ENCODE measurements at regions not wholly inside any gene's neighbourhood (a gene's known extent, or its start where the extent isn't known, plus 50 kb on each side); places are given as distances from the start of the nearest gene placed in this dataset.

DNA sequence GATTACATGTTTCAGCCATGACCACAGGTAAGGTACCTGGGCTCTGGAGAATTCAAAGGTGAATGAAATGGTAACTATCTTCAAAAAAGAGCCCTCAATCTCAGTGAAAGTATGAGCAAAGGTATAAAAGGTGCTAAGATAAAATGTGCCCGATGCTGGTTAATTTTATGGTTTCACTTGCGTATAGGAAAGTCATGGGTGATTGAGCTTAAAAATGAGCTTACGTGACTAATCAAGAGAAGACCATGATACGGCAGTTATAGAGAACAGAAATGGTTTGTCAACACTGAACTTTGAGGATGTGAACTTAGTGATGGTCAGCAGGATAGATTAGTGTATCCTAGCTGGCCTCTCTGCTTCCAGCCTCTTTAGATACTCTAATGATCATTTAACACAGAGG lies 320.1 kb downstream of the DEPDC1B start:
- Histone ChIP-seq H4K20me1 (ENCODE audit: insufficient read depth, low read length) (no peaks in the 10 kb centered on the region), H3K9me3 (ENCODE audit: insufficient read depth, low read depth, low read length) (no peaks in the 10 kb centered on the region), H2AFZ (ENCODE audit: low read depth, low read length) (no peak overlapping the region), H3K9ac (ENCODE audit: low read length) (no peak overlapping the region), H3K4me3 (ENCODE audit: insufficient read depth, low read depth, low read length) (no peak overlapping the region), H3K4me2 (ENCODE audit: low read length) (no peak overlapping the region), H3K27ac (ENCODE audit: low read depth, low read length) (no peak overlapping the region), H3K36me3 (ENCODE audit: insufficient read depth, low read length) (no peaks in the 10 kb centered on the region), H3K27me3 (ENCODE audit: insufficient read depth, low read length) (no peaks in the 10 kb centered on the region), H3K4me1 (ENCODE audit: insufficient read depth, low read length) (no peaks in the 10 kb centered on the region), H3K79me2 (ENCODE audit: insufficient read depth, low read length) (no peaks in the 10 kb centered on the region)
- Mint-ChIP-seq H3K4me1 (ENCODE audit: low read depth, unreplicated experiment) (no peaks in the 10 kb centered on the region), H3K9me3 (ENCODE audit: unreplicated experiment) (no peaks in the 10 kb centered on the region), H3K36me3 (ENCODE audit: low read depth, unreplicated experiment) (no peaks in the 10 kb centered on the region), H3K27ac (ENCODE audit: unreplicated experiment) (no peak overlapping the region), H3K4me3 (ENCODE audit: unreplicated experiment) (no peak overlapping the region), H3K27me3 (ENCODE audit: low read depth, unreplicated experiment) (peaks cover 5% of the 10 kb centered on the region)
- FAIRE-seq (no peak), DNase-seq (ENCODE audit: low read depth) (no peak)
- TF ChIP-seq EZH2 (IDR thresholded peaks at IDR 0.05; ENCODE audit: insufficient read depth, low read length), result no peak
- TF ChIP-seq, protein P1, sequence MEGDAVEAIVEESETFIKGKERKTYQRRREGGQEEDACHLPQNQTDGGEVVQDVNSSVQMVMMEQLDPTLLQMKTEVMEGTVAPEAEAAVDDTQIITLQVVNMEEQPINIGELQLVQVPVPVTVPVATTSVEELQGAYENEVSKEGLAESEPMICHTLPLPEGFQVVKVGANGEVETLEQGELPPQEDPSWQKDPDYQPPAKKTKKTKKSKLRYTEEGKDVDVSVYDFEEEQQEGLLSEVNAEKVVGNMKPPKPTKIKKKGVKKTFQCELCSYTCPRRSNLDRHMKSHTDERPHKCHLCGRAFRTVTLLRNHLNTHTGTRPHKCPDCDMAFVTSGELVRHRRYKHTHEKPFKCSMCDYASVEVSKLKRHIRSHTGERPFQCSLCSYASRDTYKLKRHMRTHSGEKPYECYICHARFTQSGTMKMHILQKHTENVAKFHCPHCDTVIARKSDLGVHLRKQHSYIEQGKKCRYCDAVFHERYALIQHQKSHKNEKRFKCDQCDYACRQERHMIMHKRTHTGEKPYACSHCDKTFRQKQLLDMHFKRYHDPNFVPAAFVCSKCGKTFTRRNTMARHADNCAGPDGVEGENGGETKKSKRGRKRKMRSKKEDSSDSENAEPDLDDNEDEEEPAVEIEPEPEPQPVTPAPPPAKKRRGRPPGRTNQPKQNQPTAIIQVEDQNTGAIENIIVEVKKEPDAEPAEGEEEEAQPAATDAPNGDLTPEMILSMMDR (IDR thresholded peaks at IDR 0.05; ENCODE audit: insufficient read depth, low read depth, low read length), result no peak

DNA sequence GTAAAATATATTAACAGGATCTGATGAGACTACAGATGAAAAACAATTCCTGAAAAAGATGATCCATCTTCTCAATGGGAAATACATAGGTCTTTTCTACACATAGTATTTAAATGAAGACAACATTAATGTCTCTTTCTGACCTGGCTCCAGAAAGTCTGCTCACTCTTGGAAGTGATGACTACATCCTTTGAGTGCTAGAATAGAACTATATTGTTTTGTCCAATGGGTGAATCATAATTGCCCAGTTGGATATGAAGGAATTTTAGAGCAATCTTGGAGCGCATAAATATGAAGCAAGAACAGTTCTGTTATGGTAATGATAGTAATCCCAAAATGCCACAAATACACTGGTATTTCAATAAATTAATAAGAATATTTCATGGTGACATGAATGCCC lies 322.1 kb downstream of the DEPDC1B start:
- no peak overlapping the region for H3K27ac ChIP-seq (ENCODE audit: low read depth, low read length)
- H3K36me3 ChIP-seq (ENCODE audit: insufficient read depth, low read length), result no peaks in the 10 kb centered on the region
- H3K4me2 ChIP-seq (ENCODE audit: low read length), result no peak overlapping the region
- no peaks in the 10 kb centered on the region for H3K4me1 ChIP-seq (ENCODE audit: insufficient read depth, low read length)
- no peak for FAIRE-seq
- H3K9me3 Mint-ChIP-seq (ENCODE audit: unreplicated experiment), result no peaks in the 10 kb centered on the region
- H3K79me2 ChIP-seq (ENCODE audit: insufficient read depth, low read length), result no peaks in the 10 kb centered on the region
- no peaks in the 10 kb centered on the region for H3K27me3 ChIP-seq (ENCODE audit: insufficient read depth, low read length)
- no peak for TF ChIP-seq EZH2 (IDR thresholded peaks at IDR 0.05; ENCODE audit: insufficient read depth, low read length)
- TF ChIP-seq, protein P1 (IDR thresholded peaks at IDR 0.05; ENCODE audit: insufficient read depth, low read depth, low read length), result no peak
- no peak overlapping the region for H3K4me3 Mint-ChIP-seq (ENCODE audit: unreplicated experiment)
- no peaks in the 10 kb centered on the region for H4K20me1 ChIP-seq (ENCODE audit: insufficient read depth, low read length)
- H3K27me3 Mint-ChIP-seq (ENCODE audit: low read depth, unreplicated experiment), result no peaks in the 10 kb centered on the region
- no peak for DNase-seq (ENCODE audit: low read depth)
- no peaks in the 10 kb centered on the region for H3K36me3 Mint-ChIP-seq (ENCODE audit: low read depth, unreplicated experiment)
- H3K9me3 ChIP-seq (ENCODE audit: insufficient read depth, low read depth, low read length), result no peaks in the 10 kb centered on the region
- no peaks in the 10 kb centered on the region for H3K4me1 Mint-ChIP-seq (ENCODE audit: low read depth, unreplicated experiment)
- H3K4me3 ChIP-seq (ENCODE audit: insufficient read depth, low read depth, low read length), result no peak overlapping the region
- no peak overlapping the region for H3K9ac ChIP-seq (ENCODE audit: low read length)
- no peak overlapping the region for H2AFZ ChIP-seq (ENCODE audit: low read depth, low read length)
- H3K27ac Mint-ChIP-seq (ENCODE audit: unreplicated experiment), result no peak overlapping the region

DNA sequence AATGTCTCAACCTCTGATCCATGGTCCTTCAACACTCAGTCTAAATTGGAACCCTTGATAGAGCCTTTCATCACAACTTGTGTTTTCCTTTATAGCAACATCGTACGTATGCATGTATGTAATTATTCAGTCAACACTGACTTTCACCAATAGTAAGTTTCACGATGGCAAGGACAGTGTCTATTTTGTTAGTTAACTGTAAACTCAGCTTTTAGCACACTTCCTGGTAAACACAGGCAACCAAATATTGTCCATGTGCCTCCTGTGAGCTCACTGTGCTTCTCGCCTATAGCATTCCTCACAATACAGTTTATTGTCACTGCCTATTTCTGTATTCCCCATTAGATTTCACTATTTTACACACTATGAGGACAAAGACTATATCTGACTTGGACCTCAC lies 323.1 kb downstream of the DEPDC1B start:
- H3K27me3 Mint-ChIP-seq (ENCODE audit: low read depth, unreplicated experiment), result no peaks in the 10 kb centered on the region
- TF ChIP-seq, protein P1 (IDR thresholded peaks at IDR 0.05; ENCODE audit: insufficient read depth, low read depth, low read length), result no peak
- TF ChIP-seq EZH2 (IDR thresholded peaks at IDR 0.05; ENCODE audit: insufficient read depth, low read length), result no peak
- no peaks in the 10 kb centered on the region for H3K27me3 ChIP-seq (ENCODE audit: insufficient read depth, low read length)
- no peak overlapping the region for H3K4me3 ChIP-seq (ENCODE audit: insufficient read depth, low read depth, low read length)
- H3K27ac Mint-ChIP-seq (ENCODE audit: unreplicated experiment), result no peak overlapping the region
- no peaks in the 10 kb centered on the region for H3K9me3 ChIP-seq (ENCODE audit: insufficient read depth, low read depth, low read length)
- no peaks in the 10 kb centered on the region for H3K36me3 Mint-ChIP-seq (ENCODE audit: low read depth, unreplicated experiment)
- H3K27ac ChIP-seq (ENCODE audit: low read depth, low read length), result no peak overlapping the region
- no peak overlapping the region for H3K9ac ChIP-seq (ENCODE audit: low read length)
- H3K4me2 ChIP-seq (ENCODE audit: low read length), result no peak overlapping the region
- DNase-seq (ENCODE audit: low read depth) (no peak), FAIRE-seq (no peak)
- no peaks in the 10 kb centered on the region for H3K4me1 Mint-ChIP-seq (ENCODE audit: low read depth, unreplicated experiment)
- no peak overlapping the region for H2AFZ ChIP-seq (ENCODE audit: low read depth, low read length)
- no peaks in the 10 kb centered on the region for H4K20me1 ChIP-seq (ENCODE audit: insufficient read depth, low read length)
- no peaks in the 10 kb centered on the region for H3K4me1 ChIP-seq (ENCODE audit: insufficient read depth, low read length)
- no peaks in the 10 kb centered on the region for H3K79me2 ChIP-seq (ENCODE audit: insufficient read depth, low read length)
- no peaks in the 10 kb centered on the region for H3K36me3 ChIP-seq (ENCODE audit: insufficient read depth, low read length)
- no peak overlapping the region for H3K4me3 Mint-ChIP-seq (ENCODE audit: unreplicated experiment)
- no peaks in the 10 kb centered on the region for H3K9me3 Mint-ChIP-seq (ENCODE audit: unreplicated experiment)
